GM12872 (cell line): ENCODE measurements at regions not wholly inside any gene's neighbourhood (a gene's known extent, or its start where the extent isn't known, plus 50 kb on each side); places are given as distances from the start of the nearest gene placed in this dataset.

Experiments used
- CTCF ChIP-seq: IDR thresholded peaks from 3 replicates; pipeline ENCODE4 v1.5.1; 2011; ENCODE audit warnings: low read depth, mild to moderate bottlenecking, low read length, moderate library complexity; ENCODE audit not compliant: insufficient read depth

- no peak for TF ChIP-seq CTCF
These were observed 375.7 kb upstream of the ZNF462 start for GRCh38 chr9:106487266-106487665.

DNA sequence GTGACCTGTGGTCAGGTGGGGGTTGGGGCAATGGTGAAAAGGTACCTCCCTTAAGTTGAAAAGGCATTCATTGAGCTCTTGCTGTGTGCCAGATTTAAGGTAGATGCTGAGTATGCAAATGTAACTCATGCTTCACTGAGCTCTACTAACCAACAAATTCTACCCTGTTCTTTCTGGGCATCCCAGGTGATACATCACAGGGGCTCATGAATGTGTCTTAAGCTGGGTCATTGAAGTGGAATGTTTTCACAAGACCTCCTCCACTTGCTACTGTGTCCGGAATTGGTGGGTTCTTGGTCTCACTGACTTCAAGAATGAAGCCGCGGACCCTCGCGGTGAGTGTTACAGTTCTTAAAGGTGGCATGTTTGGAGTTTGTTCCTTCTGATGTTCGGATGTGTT is 362.8 kb upstream of the ZNF462 start:
- TF ChIP-seq CTCF, result no peak

- TF ChIP-seq CTCF, result no peak
These were observed 360.0 kb upstream of the ZNF462 start for GRCh38 chr9:106502930-106503329.

GRCh38 chr9:106503759-106504158 is 359.2 kb upstream of the ZNF462 start:
- TF ChIP-seq CTCF, result 0 out of 3 replicates have a peak, but pooled peaks have one; percentile 2

- TF ChIP-seq CTCF, result no peak
These were observed 336.2 kb upstream of the ZNF462 start for GRCh38 chr9:106526716-106527204.

DNA sequence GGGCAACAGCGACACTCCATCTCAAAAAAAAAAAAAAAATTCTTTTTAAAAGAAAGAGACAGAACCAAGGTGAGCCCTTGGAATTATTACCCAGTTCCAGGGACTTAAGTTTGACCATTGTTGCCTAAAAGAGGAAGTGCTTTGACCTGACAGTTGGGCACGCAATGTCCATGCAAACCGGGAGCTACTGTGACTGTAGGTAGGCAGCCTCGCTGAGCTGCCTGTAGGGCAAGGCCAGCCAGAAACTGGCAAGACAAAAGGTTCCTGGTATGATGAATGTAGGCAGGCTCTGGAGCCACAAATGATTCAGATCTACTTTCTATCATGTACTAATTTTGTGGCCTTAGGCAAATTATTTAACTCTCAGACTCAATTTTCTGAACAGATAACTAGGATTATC is 334.8 kb upstream of the ZNF462 start:
- no peak for TF ChIP-seq CTCF

- no peak for TF ChIP-seq CTCF
These were observed 333.4 kb upstream of the ZNF462 start for GRCh38 chr9:106529616-106530015.

DNA sequence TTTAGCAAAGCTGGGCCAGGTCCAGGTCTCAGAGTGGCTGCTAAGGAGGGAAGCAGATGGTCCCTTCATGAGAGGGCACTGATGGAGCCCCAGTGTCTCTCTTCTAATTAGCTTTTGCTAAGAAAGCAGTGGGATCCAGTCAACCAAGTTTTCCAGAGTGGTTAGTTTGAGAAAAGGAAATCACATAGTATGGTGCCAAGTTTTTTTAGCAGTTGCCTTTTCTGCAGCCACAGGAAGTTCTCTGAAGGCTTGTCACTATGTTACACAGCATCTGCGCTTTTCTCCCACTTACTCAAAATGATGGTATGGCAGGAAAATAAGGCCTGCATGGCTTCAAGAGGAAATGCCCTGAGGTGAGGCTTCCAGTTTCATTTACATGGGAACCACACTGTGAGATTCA is 331.5 kb upstream of the ZNF462 start:
- TF ChIP-seq CTCF, result no peak
